AG04449 (cell line): ENCODE measurements at regions not wholly inside any gene's neighbourhood (a gene's known extent, or its start where the extent isn't known, plus 50 kb on each side); places are given as distances from the start of the nearest gene placed in this dataset.
A peak's percentile ranks its signal among the peaks of the same experiment; 100 is the strongest.

ENCODE experiments used
- CTCF ChIA-PET: fragments of 350-600 bp; formaldehyde crosslinking; extraction: SDS; loops from one replicate; lab custom pipeline; 2021; ENCODE audit warnings: antibody characterized with exemption; lab: Yijun Ruan, JAX
- POLR2A ChIA-PET: fragments of 400-600, 350-600 bp; formaldehyde crosslinking; extraction: SDS; loops from one replicate; lab custom pipeline; 2020; ENCODE audit warnings: antibody characterized with exemption, inconsistent platforms; lab: Yijun Ruan, JAX
- DNase-seq: peaks from one replicate; pipeline ENCODE4 v3.0.0-alpha.2; 2010; ENCODE audit warnings: low read depth, low spot score
- H3K4me3 ChIP-seq: 2 replicates; pipeline ENCODE4 v1.5.1; 2011; ENCODE audit warnings: low read depth, mild to moderate bottlenecking, control low read depth, low read length
- CTCF ChIP-seq: IDR thresholded peaks from one replicate; pipeline ENCODE4 v1.5.1; 2011; ENCODE audit warnings: mild to moderate bottlenecking, moderate library complexity, low read length, control low read depth, inconsistent platforms; ENCODE audit not compliant: insufficient read depth; ENCODE audit errors: missing control alignments

- TF ChIP-seq CTCF, result no peak
- CTCF ChIA-PET, result no interaction called here
- POLR2A ChIA-PET, result no interaction called here
- no peak for DNase-seq
- peak overlapping the region; percentile 55 for H3K4me3 ChIP-seq
Measured at GRCh38 chr5:166977911-166978422, 1313.5 kb upstream of the WWC1 start.

GRCh38 chr5:166979307-166979895, 1312.0 kb upstream of the WWC1 start:
- peak overlapping the region; percentile 55 for H3K4me3 ChIP-seq
- ChIA-PET CTCF (no interaction called here), POLR2A (no interaction called here)
- TF ChIP-seq CTCF, result no peak
- no peak for DNase-seq

GRCh38 chr5:166980666-166981065, 1310.8 kb upstream of the WWC1 start:
- no peak for DNase-seq
- ChIA-PET POLR2A (no interaction called here), CTCF (no interaction called here)
- TF ChIP-seq CTCF, result no peak
- no peak overlapping the region for H3K4me3 ChIP-seq

- POLR2A ChIA-PET, result no interaction called here
- no peak for DNase-seq
- TF ChIP-seq CTCF, result no peak
- CTCF ChIA-PET, result no interaction called here
- no peak overlapping the region for H3K4me3 ChIP-seq
Measured at GRCh38 chr5:166982226-166982625, 1309.2 kb upstream of the WWC1 start.

GRCh38 chr5:166991601-166992000, 1299.8 kb upstream of the WWC1 start:
- CTCF ChIA-PET, result no interaction called here
- POLR2A ChIA-PET, result no interaction called here
- H3K4me3 ChIP-seq, result no peak overlapping the region
- no peak for TF ChIP-seq CTCF
- no peak for DNase-seq

GRCh38 chr5:166992108-166992507, 1299.3 kb upstream of the WWC1 start:
- no peak for TF ChIP-seq CTCF

More at GRCh38 chr5:166992108-166992507, 1299.3 kb upstream of the WWC1 start:
- ChIA-PET POLR2A (no interaction called here), CTCF (no interaction called here)
- H3K4me3 ChIP-seq, result no peak overlapping the region
- DNase-seq, result no peak
